ENCODE measurements at regions not wholly inside any gene's neighbourhood (a gene's known extent, or its start where the extent isn't known, plus 50 kb on each side); places are given as distances from the start of the nearest gene placed in this dataset.

- Mint-ChIP-seq H3K27ac (no peak overlapping the region), H3K27me3 (ENCODE audit: insufficient read depth, low read depth, poor library complexity) (peaks cover 10% of the 10 kb centered on the region), H3K4me1 (peaks cover 3% of the 10 kb centered on the region), H3K9me3 (peaks cover 10% of the 10 kb centered on the region), H3K36me3 (ENCODE audit: low read depth) (peaks cover 6% of the 10 kb centered on the region), H3K4me3 (no peak overlapping the region)
- H3K9me2 ChIP-seq (ENCODE audit: insufficient read depth), result no peaks in the 10 kb centered on the region
- 0 out of 2 replicates have a peak, but pooled peaks cover 4% of the 10 kb centered on the region for H3K27me3 ChIP-seq (ENCODE audit: insufficient read depth)
- ATAC-seq (no peak), DNase-seq (ENCODE audit: low spot score) (no peak)
- no peak overlapping the region for H3K4me2 ChIP-seq
- no peaks in the 10 kb centered on the region for H3K79me2 ChIP-seq (replicated peaks; ENCODE audit: insufficient read depth)
- no peak overlapping the region for H3K4me3 ChIP-seq
- no peak overlapping the region for H2AFZ ChIP-seq
- H3K27ac ChIP-seq (ENCODE audit: low read depth), result no peak overlapping the region
- H4K20me1 ChIP-seq (replicated peaks; ENCODE audit: insufficient read depth), result no peaks in the 10 kb centered on the region
- H3K4me1 ChIP-seq (ENCODE audit: insufficient read depth), result no peaks in the 10 kb centered on the region
- no peaks in the 10 kb centered on the region for H3F3A ChIP-seq (replicated peaks; ENCODE audit: low read depth)
- TF ChIP-seq EZH2 (IDR thresholded peaks at IDR 0.05; ENCODE audit: low read depth, unreplicated experiment), result no peak
- no peak for TF ChIP-seq JUNB (IDR thresholded peaks at IDR 0.05; ENCODE audit: unreplicated experiment)
- no peak for TF ChIP-seq STAT1 (IDR thresholded peaks at IDR 0.05; ENCODE audit: unreplicated experiment)
- TF ChIP-seq CREB1 (CRISPR knock-in tag; IDR thresholded peaks at IDR 0.05; ENCODE audit: low read depth), result no peak
- TF ChIP-seq ZNF462 (CRISPR knock-in tag; IDR thresholded peaks at IDR 0.05), result no peak
- no peak for TF ChIP-seq ETS1 (IDR thresholded peaks at IDR 0.05)
- no peak for TF ChIP-seq ZNF331 (CRISPR knock-in tag; IDR thresholded peaks at IDR 0.05; ENCODE audit: low read depth)
- no peak for TF ChIP-seq NANOG (IDR thresholded peaks at IDR 0.05; ENCODE audit: borderline replicate concordance)
- TF ChIP-seq ZNF114 (CRISPR knock-in tag; IDR thresholded peaks at IDR 0.05), result no peak
- no peak for TF ChIP-seq REST (IDR thresholded peaks at IDR 0.05; ENCODE audit: unreplicated experiment)
- no peak for TF ChIP-seq POLR2AphosphoS5 (IDR thresholded peaks at IDR 0.05; ENCODE audit: low read depth)
- TF ChIP-seq EZH2phosphoT487 (IDR thresholded peaks at IDR 0.05; ENCODE audit: unreplicated experiment), result no peak
- TF ChIP-seq, protein P1, sequence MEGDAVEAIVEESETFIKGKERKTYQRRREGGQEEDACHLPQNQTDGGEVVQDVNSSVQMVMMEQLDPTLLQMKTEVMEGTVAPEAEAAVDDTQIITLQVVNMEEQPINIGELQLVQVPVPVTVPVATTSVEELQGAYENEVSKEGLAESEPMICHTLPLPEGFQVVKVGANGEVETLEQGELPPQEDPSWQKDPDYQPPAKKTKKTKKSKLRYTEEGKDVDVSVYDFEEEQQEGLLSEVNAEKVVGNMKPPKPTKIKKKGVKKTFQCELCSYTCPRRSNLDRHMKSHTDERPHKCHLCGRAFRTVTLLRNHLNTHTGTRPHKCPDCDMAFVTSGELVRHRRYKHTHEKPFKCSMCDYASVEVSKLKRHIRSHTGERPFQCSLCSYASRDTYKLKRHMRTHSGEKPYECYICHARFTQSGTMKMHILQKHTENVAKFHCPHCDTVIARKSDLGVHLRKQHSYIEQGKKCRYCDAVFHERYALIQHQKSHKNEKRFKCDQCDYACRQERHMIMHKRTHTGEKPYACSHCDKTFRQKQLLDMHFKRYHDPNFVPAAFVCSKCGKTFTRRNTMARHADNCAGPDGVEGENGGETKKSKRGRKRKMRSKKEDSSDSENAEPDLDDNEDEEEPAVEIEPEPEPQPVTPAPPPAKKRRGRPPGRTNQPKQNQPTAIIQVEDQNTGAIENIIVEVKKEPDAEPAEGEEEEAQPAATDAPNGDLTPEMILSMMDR (conservative IDR thresholded peaks at IDR 0.05; ENCODE audit: low read depth in 2 of 2), result no peak
- H3K36me3 ChIP-seq (ENCODE audit: insufficient read depth), result peaks cover 3% of the 10 kb centered on the region; the same call in 1 of the 2 replicates
These were observed 147.5 kb upstream of the ALDH1B1 start for GRCh38 chr9:38244971-38245370.

Data from GM23338 (cell line).